HG02943 (cell line): ENCODE measurements at regions not wholly inside any gene's neighbourhood (a gene's known extent, or its start where the extent isn't known, plus 50 kb on each side); places are given as distances from the start of the nearest gene placed in this dataset.

Experiments
- ATAC-seq: cut with Tn5 transposase; IDR thresholded peaks from one replicate; pipeline ENCODE4 v1.9.1; 2021; ENCODE audit warnings: mild to moderate bottlenecking, low read depth, moderate library complexity; ENCODE audit not compliant: unreplicated experiment

- no peak for ATAC-seq
Measured at GRCh38 chr2:129654331-129654730, 325.1 kb upstream of the RAB6C start.

- no peak for ATAC-seq
Measured at GRCh38 chr2:129656081-129656598, 323.3 kb upstream of the RAB6C start.

GRCh38 chr2:129658430-129658829 lies 321.0 kb upstream of the RAB6C start:
- ATAC-seq: no peak

GRCh38 chr2:129661935-129662334 lies 317.5 kb upstream of the RAB6C start:
- no peak for ATAC-seq

GRCh38 chr2:129667577-129667976 lies 311.9 kb upstream of the RAB6C start:
- no peak for ATAC-seq

- no peak for ATAC-seq
Measured at GRCh38 chr2:129672521-129672920, 306.9 kb upstream of the RAB6C start.

GRCh38 chr2:129673234-129673633 lies 306.2 kb upstream of the RAB6C start:
- ATAC-seq: no peak

- no peak for ATAC-seq
Measured at GRCh38 chr2:129673847-129674711, 305.4 kb upstream of the RAB6C start.

GRCh38 chr2:129678751-129679150 lies 300.7 kb upstream of the RAB6C start:
- ATAC-seq: no peak

GRCh38 chr2:129681788-129682187 lies 297.7 kb upstream of the RAB6C start:
- ATAC-seq: no peak

- ATAC-seq: no peak
Measured at GRCh38 chr2:129689653-129690448, 289.6 kb upstream of the RAB6C start.

GRCh38 chr2:129695496-129695895 lies 284.0 kb upstream of the RAB6C start:
- no peak for ATAC-seq

- ATAC-seq: no peak
Measured at GRCh38 chr2:129698593-129698992, 280.9 kb upstream of the RAB6C start.

- ATAC-seq: no peak
Measured at GRCh38 chr2:129699781-129700573, 279.5 kb upstream of the RAB6C start.

GRCh38 chr2:129702416-129703176 lies 276.9 kb upstream of the RAB6C start:
- no peak for ATAC-seq

GRCh38 chr2:129705085-129705484 lies 274.4 kb upstream of the RAB6C start:
- ATAC-seq: no peak

- ATAC-seq: no peak
Measured at GRCh38 chr2:129707800-129708199, 271.7 kb upstream of the RAB6C start.

- no peak for ATAC-seq
Measured at GRCh38 chr2:129708221-129708967, 271.1 kb upstream of the RAB6C start.
